ENCODE measurements at regions not wholly inside any gene's neighbourhood (a gene's known extent, or its start where the extent isn't known, plus 50 kb on each side); places are given as distances from the start of the nearest gene placed in this dataset.

DNA sequence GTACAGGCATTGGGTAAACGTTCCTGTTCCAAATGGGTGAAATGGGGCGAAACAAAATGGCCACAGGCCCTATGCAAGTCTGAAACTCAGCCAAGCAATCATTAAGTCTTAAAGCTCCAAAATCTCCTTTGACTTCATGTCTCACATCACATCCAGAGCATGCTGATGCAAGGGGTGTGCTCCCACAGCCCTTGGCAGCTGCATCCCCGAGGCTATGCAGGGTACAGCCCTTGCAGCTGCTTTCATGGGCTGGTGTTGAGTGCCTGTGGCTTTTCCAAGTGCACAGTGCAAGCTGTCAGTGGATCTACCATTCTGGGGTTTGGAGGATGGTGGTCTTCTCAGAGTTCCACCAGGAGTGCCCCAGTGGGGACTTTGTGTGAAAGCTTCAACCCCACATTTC, 270.0 kb upstream of the CDYL start:
- TF ChIP-seq, protein P1, sequence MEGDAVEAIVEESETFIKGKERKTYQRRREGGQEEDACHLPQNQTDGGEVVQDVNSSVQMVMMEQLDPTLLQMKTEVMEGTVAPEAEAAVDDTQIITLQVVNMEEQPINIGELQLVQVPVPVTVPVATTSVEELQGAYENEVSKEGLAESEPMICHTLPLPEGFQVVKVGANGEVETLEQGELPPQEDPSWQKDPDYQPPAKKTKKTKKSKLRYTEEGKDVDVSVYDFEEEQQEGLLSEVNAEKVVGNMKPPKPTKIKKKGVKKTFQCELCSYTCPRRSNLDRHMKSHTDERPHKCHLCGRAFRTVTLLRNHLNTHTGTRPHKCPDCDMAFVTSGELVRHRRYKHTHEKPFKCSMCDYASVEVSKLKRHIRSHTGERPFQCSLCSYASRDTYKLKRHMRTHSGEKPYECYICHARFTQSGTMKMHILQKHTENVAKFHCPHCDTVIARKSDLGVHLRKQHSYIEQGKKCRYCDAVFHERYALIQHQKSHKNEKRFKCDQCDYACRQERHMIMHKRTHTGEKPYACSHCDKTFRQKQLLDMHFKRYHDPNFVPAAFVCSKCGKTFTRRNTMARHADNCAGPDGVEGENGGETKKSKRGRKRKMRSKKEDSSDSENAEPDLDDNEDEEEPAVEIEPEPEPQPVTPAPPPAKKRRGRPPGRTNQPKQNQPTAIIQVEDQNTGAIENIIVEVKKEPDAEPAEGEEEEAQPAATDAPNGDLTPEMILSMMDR (IDR thresholded peaks at IDR 0.05): no peak
- no peak for TF ChIP-seq POLR2AphosphoS5 (IDR thresholded peaks at IDR 0.05)
- TF ChIP-seq POLR2A (IDR thresholded peaks at IDR 0.05): no peak
